Type B pancreatic cell (in vitro differentiated cells): ENCODE measurements at regions not wholly inside any gene's neighbourhood (a gene's known extent, or its start where the extent isn't known, plus 50 kb on each side); places are given as distances from the start of the nearest gene placed in this dataset.

Experiments
- DNase-seq: peaks from one replicate; pipeline ENCODE4 v3.0.0; 2021; ENCODE audit warnings: mixed read lengths; ENCODE audit not compliant: unreplicated experiment; ENCODE audit errors: extremely low spot score
- H3K27ac Mint-ChIP-seq: 2 replicates; pipeline ENCODE4 v1.8.0; 2021; ENCODE audit warnings: mild to moderate bottlenecking, mixed read lengths
- H3K27me3 Mint-ChIP-seq: 2 replicates; pipeline ENCODE4 v1.8.0; 2021; ENCODE audit warnings: mixed read lengths
- H3K36me3 Mint-ChIP-seq: 2 replicates; pipeline ENCODE4 v1.8.0; 2021; ENCODE audit warnings: mixed read lengths
- H3K4me1 Mint-ChIP-seq: one replicate; pipeline ENCODE4 v1.8.0; 2021; ENCODE audit warnings: mixed read lengths; ENCODE audit not compliant: unreplicated experiment
- H3K4me3 Mint-ChIP-seq: 2 replicates; pipeline ENCODE4 v1.8.0; 2021; ENCODE audit warnings: mild to moderate bottlenecking, mixed read lengths
- H3K9me3 Mint-ChIP-seq: 2 replicates; pipeline ENCODE4 v1.8.0; 2021; ENCODE audit warnings: mixed read lengths
- TF ChIP-seq, protein P1 (sequence below): fragments of 200-600 bp; sonication (generic); conservative IDR thresholded peaks from 2 replicates; pipeline ENCODE4 v1.5.0; 2021; ENCODE audit warnings: antibody characterized with exemption, mild to moderate bottlenecking

DNA sequence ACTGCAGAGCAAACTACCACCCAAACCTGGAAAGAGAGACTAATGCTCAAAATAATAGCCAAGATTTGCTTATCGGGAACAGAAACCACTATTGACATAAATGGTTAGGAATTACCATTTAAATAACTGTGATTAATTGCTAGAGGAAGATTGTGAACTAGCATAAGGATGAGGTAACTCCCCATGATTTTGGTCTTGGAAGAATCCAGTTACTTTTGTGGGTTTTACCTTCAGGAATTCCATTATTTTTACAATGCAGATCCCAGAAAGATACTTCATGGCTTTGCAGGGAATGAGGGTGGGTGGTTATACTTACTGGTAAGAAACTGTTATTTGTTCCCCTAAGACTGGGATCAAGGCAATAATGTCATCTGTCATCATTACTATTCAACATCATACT, 652.9 kb upstream of the FLRT2 start:
- TF ChIP-seq, protein P1, sequence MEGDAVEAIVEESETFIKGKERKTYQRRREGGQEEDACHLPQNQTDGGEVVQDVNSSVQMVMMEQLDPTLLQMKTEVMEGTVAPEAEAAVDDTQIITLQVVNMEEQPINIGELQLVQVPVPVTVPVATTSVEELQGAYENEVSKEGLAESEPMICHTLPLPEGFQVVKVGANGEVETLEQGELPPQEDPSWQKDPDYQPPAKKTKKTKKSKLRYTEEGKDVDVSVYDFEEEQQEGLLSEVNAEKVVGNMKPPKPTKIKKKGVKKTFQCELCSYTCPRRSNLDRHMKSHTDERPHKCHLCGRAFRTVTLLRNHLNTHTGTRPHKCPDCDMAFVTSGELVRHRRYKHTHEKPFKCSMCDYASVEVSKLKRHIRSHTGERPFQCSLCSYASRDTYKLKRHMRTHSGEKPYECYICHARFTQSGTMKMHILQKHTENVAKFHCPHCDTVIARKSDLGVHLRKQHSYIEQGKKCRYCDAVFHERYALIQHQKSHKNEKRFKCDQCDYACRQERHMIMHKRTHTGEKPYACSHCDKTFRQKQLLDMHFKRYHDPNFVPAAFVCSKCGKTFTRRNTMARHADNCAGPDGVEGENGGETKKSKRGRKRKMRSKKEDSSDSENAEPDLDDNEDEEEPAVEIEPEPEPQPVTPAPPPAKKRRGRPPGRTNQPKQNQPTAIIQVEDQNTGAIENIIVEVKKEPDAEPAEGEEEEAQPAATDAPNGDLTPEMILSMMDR = no peak
- no peak overlapping the region for H3K27ac Mint-ChIP-seq
- peaks cover 9% of the 10 kb centered on the region for H3K4me1 Mint-ChIP-seq
- no peaks in the 10 kb centered on the region for H3K36me3 Mint-ChIP-seq
- H3K27me3 Mint-ChIP-seq = no peaks in the 10 kb centered on the region
- H3K4me3 Mint-ChIP-seq = no peak overlapping the region
- DNase-seq = no peak
- H3K9me3 Mint-ChIP-seq = peaks cover 5% of the 10 kb centered on the region

DNA sequence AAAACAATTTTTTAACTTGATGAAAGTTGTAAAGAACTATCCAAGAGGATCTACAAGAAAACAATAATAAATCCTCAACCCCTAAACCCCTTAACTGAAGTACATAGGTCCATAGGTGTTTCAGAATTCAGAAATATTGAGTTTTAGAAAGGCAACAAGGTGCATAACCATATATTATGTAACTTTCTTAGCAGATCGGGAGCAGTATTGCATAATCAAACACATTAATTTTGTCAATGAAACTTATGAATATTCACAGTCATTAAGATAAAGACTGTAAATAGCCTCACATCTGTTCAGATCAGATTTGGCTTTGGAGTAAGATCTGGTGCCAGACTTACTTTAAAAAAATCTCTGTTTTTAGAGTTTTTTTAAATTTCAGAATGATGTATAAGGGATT, 647.1 kb upstream of the FLRT2 start:
- Mint-ChIP-seq H3K4me3 (no peak overlapping the region), H3K36me3 (no peaks in the 10 kb centered on the region), H3K4me1 (no peaks in the 10 kb centered on the region), H3K27me3 (no peaks in the 10 kb centered on the region), H3K9me3 (peaks cover 8% of the 10 kb centered on the region), H3K27ac (no peak overlapping the region)
- no peak for DNase-seq
- TF ChIP-seq, protein P1 = no peak

DNA sequence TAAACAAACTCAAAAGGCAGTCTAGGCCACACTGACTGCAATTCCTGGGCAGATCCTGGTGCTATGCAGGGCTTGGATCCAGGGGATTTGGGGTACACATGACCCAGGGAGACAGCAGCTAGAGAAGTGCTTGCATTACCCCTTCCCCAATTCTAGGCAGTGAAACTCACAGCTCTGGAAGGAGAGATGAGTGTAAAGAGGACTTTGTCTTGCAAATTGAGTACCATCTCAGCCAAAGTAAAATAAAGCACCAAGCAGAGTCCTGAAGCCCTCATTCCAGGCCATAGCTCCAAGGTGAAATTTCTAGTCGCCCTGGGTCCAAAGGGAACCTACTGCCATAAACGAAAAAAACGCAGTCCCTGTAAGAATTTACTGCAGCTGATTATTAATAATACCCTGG, 644.9 kb upstream of the FLRT2 start:
- Mint-ChIP-seq H3K27me3 (no peaks in the 10 kb centered on the region), H3K9me3 (peaks cover 18% of the 10 kb centered on the region), H3K27ac (no peak overlapping the region), H3K4me1 (no peaks in the 10 kb centered on the region), H3K36me3 (no peaks in the 10 kb centered on the region), H3K4me3 (no peak overlapping the region)
- TF ChIP-seq, protein P1 = no peak
- DNase-seq = no peak

DNA sequence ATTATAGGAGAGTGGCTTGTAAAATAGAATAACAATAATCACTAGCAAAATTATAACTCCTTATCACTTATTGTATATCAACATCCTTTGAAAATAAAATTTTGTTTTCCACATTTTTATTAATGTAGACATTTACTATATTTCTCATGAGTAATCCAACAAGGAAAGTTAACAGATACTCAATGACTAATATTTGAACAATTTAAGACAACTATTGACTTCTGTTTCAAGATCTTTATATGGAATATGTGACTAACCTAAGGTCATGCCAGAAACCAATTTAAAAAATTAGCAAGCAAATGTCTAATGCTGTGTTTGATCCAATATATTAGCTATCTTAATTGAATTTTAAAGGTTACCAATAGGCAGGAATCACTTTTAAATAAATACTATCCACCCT, 638.5 kb upstream of the FLRT2 start:
- peaks cover 15% of the 10 kb centered on the region for H3K9me3 Mint-ChIP-seq
- no peaks in the 10 kb centered on the region for H3K4me1 Mint-ChIP-seq
- no peak overlapping the region for H3K4me3 Mint-ChIP-seq
- H3K36me3 Mint-ChIP-seq = no peaks in the 10 kb centered on the region
- DNase-seq = no peak
- H3K27me3 Mint-ChIP-seq = no peaks in the 10 kb centered on the region
- H3K27ac Mint-ChIP-seq = no peak overlapping the region
- TF ChIP-seq, protein P1 = no peak

DNA sequence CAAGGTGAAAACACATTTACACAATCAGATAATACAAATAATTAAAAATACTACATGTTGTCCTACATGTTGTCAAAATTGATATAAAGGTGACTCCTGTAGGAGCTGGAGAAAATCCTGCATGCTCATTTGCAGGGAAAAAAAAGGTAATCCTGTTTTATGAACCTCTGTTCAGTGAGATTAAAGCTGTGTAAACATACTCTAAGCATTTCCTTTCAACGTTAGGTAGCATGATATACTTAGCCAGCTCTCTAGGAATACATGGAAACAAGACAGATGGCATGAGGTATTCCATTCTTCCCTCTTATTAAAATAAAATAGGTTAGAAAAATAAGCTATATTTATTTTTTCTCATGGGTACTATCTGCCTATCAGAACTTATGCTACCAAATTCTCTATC, 635.7 kb upstream of the FLRT2 start:
- DNase-seq = no peak
- no peaks in the 10 kb centered on the region for H3K36me3 Mint-ChIP-seq
- H3K9me3 Mint-ChIP-seq = peaks cover 1% of the 10 kb centered on the region
- TF ChIP-seq, protein P1 = no peak
- H3K4me3 Mint-ChIP-seq = no peak overlapping the region
- no peak overlapping the region for H3K27ac Mint-ChIP-seq
- no peaks in the 10 kb centered on the region for H3K4me1 Mint-ChIP-seq
- no peaks in the 10 kb centered on the region for H3K27me3 Mint-ChIP-seq

DNA sequence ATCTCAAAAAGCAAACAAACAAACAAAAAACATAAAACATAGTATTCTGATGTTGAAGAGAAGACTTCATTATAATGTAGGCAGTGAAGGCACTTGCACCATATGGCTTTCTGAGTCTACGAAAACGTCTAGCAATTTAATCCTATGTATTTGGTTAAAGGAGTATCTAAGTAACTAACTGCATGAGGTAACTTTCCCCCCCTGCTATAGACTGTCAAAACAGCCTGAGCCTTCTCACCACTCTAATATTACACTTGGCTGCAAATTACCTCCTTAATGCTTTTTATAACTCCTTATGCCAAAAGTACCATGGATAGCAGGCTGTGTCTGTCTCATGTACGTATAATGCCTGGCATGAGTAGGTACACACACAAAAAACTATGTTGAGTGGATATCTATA, 607.6 kb upstream of the FLRT2 start:
- TF ChIP-seq, protein P1 = no peak
- H3K36me3 Mint-ChIP-seq = no peaks in the 10 kb centered on the region
- no peak overlapping the region for H3K4me3 Mint-ChIP-seq
- H3K9me3 Mint-ChIP-seq = no peaks in the 10 kb centered on the region
- DNase-seq = no peak
- no peaks in the 10 kb centered on the region for H3K27me3 Mint-ChIP-seq
- H3K27ac Mint-ChIP-seq = no peak overlapping the region
- peaks cover 8% of the 10 kb centered on the region for H3K4me1 Mint-ChIP-seq
